ENCODE measurements at regions not wholly inside any gene's neighbourhood (a gene's known extent, or its start where the extent isn't known, plus 50 kb on each side); places are given as distances from the start of the nearest gene placed in this dataset.

GRCh38 chr15:27669641-27670040 lies 429.5 kb downstream of the OCA2 start:
- TF ChIP-seq TAF1 (IDR thresholded peaks at IDR 0.05; ENCODE audit: borderline replicate concordance, insufficient read depth, low read length) (no peak), POLR2AphosphoS5 (IDR thresholded peaks at IDR 0.05; ENCODE audit: low read depth, low read length) (no peak), REST (IDR thresholded peaks at IDR 0.05; ENCODE audit: insufficient read depth in 1 of 2, low read depth in 2 of 2, low read length in 2 of 2) (no peak)
